ENCODE measurements at regions not wholly inside any gene's neighbourhood (a gene's known extent, or its start where the extent isn't known, plus 50 kb on each side); places are given as distances from the start of the nearest gene placed in this dataset.

DNA sequence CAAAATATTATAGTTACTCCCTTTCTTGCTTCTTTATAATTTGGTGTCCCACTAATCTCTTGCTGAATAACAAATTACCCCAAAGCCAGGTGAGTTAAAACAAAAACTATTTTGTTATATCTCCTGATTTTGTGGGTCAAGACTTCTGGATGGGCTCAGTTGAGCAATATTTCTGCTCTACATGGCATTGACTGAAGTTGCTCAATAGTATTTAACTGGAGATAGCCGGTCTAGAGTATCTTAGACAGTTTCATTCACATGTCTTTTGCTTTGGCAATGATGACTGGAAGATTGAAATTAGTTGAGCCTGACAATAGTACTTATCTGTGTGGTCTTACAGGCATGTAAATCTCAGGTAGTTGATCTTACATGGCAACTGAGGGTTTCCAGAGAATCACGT is 51.0 kb upstream of the TP63 start:
- no peak overlapping the region for H3K9ac ChIP-seq (ENCODE audit: low read length)
- H3K4me3 ChIP-seq (ENCODE audit: low read length), result no peak overlapping the region
- no peaks in the 10 kb centered on the region for H3K27me3 ChIP-seq (ENCODE audit: insufficient read depth, low read depth, low read length)
- no peak overlapping the region for H3K27ac ChIP-seq (ENCODE audit: low read length)
- H3K79me2 ChIP-seq (replicated peaks; ENCODE audit: insufficient read depth, low read length), result no peaks in the 10 kb centered on the region
- no peaks in the 10 kb centered on the region for H3F3A ChIP-seq (ENCODE audit: insufficient read depth, low read length, poor library complexity, severe bottlenecking)
- H3K4me2 ChIP-seq (ENCODE audit: low read length), result no peak overlapping the region
- TF ChIP-seq MXI1 (conservative IDR thresholded peaks at IDR 0.05; ENCODE audit: poor library complexity, severe bottlenecking) (no peak), RAD21 (conservative IDR thresholded peaks at IDR 0.05) (no peak), TAF1 (IDR thresholded peaks at IDR 0.05; ENCODE audit: low read depth) (no peak), REST (IDR thresholded peaks at IDR 0.05; ENCODE audit: borderline replicate concordance) (no peak), SMC3 (conservative IDR thresholded peaks at IDR 0.05; ENCODE audit: poor library complexity) (no peak), EZH2 (IDR thresholded peaks at IDR 0.05; ENCODE audit: borderline replicate concordance, insufficient read depth, low read length, poor library complexity, severe bottlenecking) (no peak), POLR2AphosphoS5 (IDR thresholded peaks at IDR 0.05) (no peak), EP300 (conservative IDR thresholded peaks at IDR 0.05; ENCODE audit: poor library complexity, severe bottlenecking) (no peak)
- TF ChIP-seq, protein P1, sequence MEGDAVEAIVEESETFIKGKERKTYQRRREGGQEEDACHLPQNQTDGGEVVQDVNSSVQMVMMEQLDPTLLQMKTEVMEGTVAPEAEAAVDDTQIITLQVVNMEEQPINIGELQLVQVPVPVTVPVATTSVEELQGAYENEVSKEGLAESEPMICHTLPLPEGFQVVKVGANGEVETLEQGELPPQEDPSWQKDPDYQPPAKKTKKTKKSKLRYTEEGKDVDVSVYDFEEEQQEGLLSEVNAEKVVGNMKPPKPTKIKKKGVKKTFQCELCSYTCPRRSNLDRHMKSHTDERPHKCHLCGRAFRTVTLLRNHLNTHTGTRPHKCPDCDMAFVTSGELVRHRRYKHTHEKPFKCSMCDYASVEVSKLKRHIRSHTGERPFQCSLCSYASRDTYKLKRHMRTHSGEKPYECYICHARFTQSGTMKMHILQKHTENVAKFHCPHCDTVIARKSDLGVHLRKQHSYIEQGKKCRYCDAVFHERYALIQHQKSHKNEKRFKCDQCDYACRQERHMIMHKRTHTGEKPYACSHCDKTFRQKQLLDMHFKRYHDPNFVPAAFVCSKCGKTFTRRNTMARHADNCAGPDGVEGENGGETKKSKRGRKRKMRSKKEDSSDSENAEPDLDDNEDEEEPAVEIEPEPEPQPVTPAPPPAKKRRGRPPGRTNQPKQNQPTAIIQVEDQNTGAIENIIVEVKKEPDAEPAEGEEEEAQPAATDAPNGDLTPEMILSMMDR (IDR thresholded peaks at IDR 0.05; ENCODE audit: poor library complexity, severe bottlenecking), result no peak
- no peaks in the 10 kb centered on the region for H3K9me2 ChIP-seq (ENCODE audit: insufficient read depth, low read length)
- H4K20me1 ChIP-seq (ENCODE audit: insufficient read depth), result no peaks in the 10 kb centered on the region
- H3K9me3 ChIP-seq (ENCODE audit: low read length), result no peaks in the 10 kb centered on the region
- no peaks in the 10 kb centered on the region for H3K36me3 ChIP-seq (ENCODE audit: insufficient read depth, low read length)
- H2AFZ ChIP-seq (ENCODE audit: low read depth, low read length), result no peak overlapping the region
